SU-DHL-6 (cell line): ENCODE measurements at regions not wholly inside any gene's neighbourhood (a gene's known extent, or its start where the extent isn't known, plus 50 kb on each side); places are given as distances from the start of the nearest gene placed in this dataset.

Experiments
- H2AFZ ChIP-seq: fragments of 200-600 bp; sonication (generic); 2 replicates; pipeline ENCODE4 v1.6.1; 2014; ENCODE audit warnings: low read depth, mild to moderate bottlenecking, moderate library complexity, mixed read lengths, antibody characterized with exemption, low read length; ENCODE audit not compliant: severe bottlenecking
- H3F3A ChIP-seq: fragments of 200-600 bp; shearing (Covaris generic); 2 replicates; pipeline ENCODE4 v1.6.0; 2016; ENCODE audit warnings: antibody characterized with exemption, mild to moderate bottlenecking; ENCODE audit not compliant: insufficient read depth
- H3K27ac ChIP-seq: fragments of 200-600 bp; sonication (generic); 2 replicates; pipeline ENCODE4 v1.5.1; 2016; ENCODE audit warnings: low read depth, mild to moderate bottlenecking, low read length, moderate library complexity, mixed read lengths
- H3K27me3 ChIP-seq: fragments of 200-600 bp; sonication (generic), shearing (Covaris generic); 2 replicates; pipeline ENCODE4 v1.6.0; 2014; ENCODE audit warnings: mild to moderate bottlenecking, low read length
- H3K36me3 ChIP-seq: fragments of 200-600 bp; sonication (generic); 2 replicates; pipeline ENCODE4 v1.6.1; 2014; ENCODE audit warnings: mild to moderate bottlenecking, low read length, mixed read lengths
- H3K4me2 ChIP-seq: fragments of 300-600, 200-600 bp; shearing (Covaris generic), sonication (generic); 2 replicates; pipeline ENCODE4 v1.6.0; 2014; ENCODE audit warnings: low read length, low read depth, mild to moderate bottlenecking; ENCODE audit not compliant: poor library complexity, severe bottlenecking
- H3K4me3 ChIP-seq: fragments of 200-600 bp; sonication (generic); 2 replicates; pipeline ENCODE4 v1.5.1; 2014; ENCODE audit warnings: antibody characterized with exemption, low read length, mild to moderate bottlenecking, mixed read lengths; ENCODE audit not compliant: insufficient read depth, poor library complexity, severe bottlenecking
- H3K79me2 ChIP-seq: fragments of 200-600 bp; sonication (generic); 2 replicates; pipeline ENCODE4 v1.6.1; 2014; ENCODE audit warnings: mild to moderate bottlenecking, low read length, moderate library complexity; ENCODE audit not compliant: insufficient read depth
- H3K9ac ChIP-seq: fragments of 200-600 bp; sonication (generic); 2 replicates; pipeline ENCODE4 v1.7.0; 2014; ENCODE audit warnings: mild to moderate bottlenecking, low read length
- H3K9me2 ChIP-seq: fragments of 200-600 bp; sonication (generic); replicated peaks from 2 replicates; pipeline ENCODE4 v1.6.1; 2014; ENCODE audit warnings: low read length; ENCODE audit not compliant: insufficient read depth
- H3K9me3 ChIP-seq: fragments of 200-600 bp; sonication (generic); 2 replicates; pipeline ENCODE4 v1.6.1; 2014; ENCODE audit warnings: low read length, mixed read lengths; ENCODE audit not compliant: insufficient read depth
- H4K20me1 ChIP-seq: fragments of 200-600 bp; sonication (generic); 2 replicates; pipeline ENCODE4 v1.6.1; 2014; ENCODE audit warnings: low read depth, mild to moderate bottlenecking, antibody characterized with exemption, low read length, moderate library complexity, mixed read lengths
- EZH2phosphoT487 ChIP-seq: fragments of 200-600 bp; sonication (generic), shearing (Covaris generic); conservative IDR thresholded peaks from 2 replicates; pipeline ENCODE4 v1.6.1; 2018; ENCODE audit warnings: mild to moderate bottlenecking, antibody characterized with exemption, low read length, moderate library complexity, mixed read lengths
- TF ChIP-seq, protein P1 (sequence below): fragments of 200-600 bp; sonication (generic); IDR thresholded peaks from one replicate; pipeline ENCODE4 v1.5.1; 2017; ENCODE audit warnings: antibody characterized with exemption, mild to moderate bottlenecking, low read length, moderate library complexity; ENCODE audit not compliant: insufficient read depth, poor library complexity, severe bottlenecking

DNA sequence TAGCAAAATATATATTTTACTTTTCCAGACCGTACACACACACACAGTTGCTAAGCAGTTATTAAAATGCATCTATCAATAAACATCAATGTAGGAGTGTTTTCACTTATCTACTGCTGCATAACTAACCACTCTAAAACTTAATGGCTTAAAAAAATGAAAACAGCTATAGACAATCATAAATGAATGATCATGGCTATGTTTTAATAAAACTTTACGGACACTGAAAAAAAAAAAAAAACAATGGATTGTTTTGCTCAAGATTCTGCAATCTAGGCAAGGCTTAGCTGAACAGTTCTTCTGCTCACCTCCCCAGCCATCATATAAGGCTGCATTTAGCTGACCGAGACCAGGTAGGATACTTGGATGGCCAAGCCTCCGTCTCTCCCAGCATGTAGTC lies 125.4 kb upstream of the CCDC28A start:
- H3K9me3 ChIP-seq, result no peaks in the 10 kb centered on the region
- H3K4me3 ChIP-seq, result no peak overlapping the region
- no peak for TF ChIP-seq EZH2phosphoT487
- TF ChIP-seq, protein P1, sequence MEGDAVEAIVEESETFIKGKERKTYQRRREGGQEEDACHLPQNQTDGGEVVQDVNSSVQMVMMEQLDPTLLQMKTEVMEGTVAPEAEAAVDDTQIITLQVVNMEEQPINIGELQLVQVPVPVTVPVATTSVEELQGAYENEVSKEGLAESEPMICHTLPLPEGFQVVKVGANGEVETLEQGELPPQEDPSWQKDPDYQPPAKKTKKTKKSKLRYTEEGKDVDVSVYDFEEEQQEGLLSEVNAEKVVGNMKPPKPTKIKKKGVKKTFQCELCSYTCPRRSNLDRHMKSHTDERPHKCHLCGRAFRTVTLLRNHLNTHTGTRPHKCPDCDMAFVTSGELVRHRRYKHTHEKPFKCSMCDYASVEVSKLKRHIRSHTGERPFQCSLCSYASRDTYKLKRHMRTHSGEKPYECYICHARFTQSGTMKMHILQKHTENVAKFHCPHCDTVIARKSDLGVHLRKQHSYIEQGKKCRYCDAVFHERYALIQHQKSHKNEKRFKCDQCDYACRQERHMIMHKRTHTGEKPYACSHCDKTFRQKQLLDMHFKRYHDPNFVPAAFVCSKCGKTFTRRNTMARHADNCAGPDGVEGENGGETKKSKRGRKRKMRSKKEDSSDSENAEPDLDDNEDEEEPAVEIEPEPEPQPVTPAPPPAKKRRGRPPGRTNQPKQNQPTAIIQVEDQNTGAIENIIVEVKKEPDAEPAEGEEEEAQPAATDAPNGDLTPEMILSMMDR, result no peak
- no peaks in the 10 kb centered on the region for H3K9me2 ChIP-seq
- no peaks in the 10 kb centered on the region for H3K27me3 ChIP-seq
- H4K20me1 ChIP-seq, result no peaks in the 10 kb centered on the region
- no peak overlapping the region for H2AFZ ChIP-seq
- H3K79me2 ChIP-seq, result no peaks in the 10 kb centered on the region
- no peaks in the 10 kb centered on the region for H3K36me3 ChIP-seq
- H3K9ac ChIP-seq, result no peak overlapping the region
- H3F3A ChIP-seq, result no peaks in the 10 kb centered on the region
- H3K4me2 ChIP-seq, result no peak overlapping the region
- no peak overlapping the region for H3K27ac ChIP-seq

DNA sequence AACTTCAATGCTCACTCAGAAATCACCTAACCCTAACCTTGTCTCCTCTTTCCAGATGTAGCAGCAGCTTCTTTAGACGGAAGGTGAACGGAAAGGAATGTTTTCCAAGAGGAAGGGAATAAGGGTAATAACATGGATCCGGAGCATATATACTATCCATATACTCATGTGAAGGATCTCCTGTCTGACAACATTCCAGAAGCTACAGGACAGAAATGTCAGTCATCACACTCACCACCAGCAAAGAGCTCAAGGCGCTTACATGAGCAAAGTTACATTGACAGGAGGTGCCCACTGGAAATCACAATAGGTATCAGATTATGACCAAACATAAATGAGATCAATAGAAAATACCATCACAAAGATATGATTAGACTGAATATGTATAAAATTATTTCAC lies 122.1 kb upstream of the CCDC28A start:
- no peak for TF ChIP-seq EZH2phosphoT487
- TF ChIP-seq, protein P1, result no peak
- Histone ChIP-seq H3K9ac (no peak overlapping the region), H3K27ac (no peak overlapping the region), H3K36me3 (no peaks in the 10 kb centered on the region), H3K79me2 (no peaks in the 10 kb centered on the region), H3F3A (no peaks in the 10 kb centered on the region), H3K9me2 (no peaks in the 10 kb centered on the region), H4K20me1 (no peaks in the 10 kb centered on the region), H3K27me3 (no peaks in the 10 kb centered on the region), H3K4me3 (no peak overlapping the region), H2AFZ (no peak overlapping the region), H3K4me2 (no peak overlapping the region), H3K9me3 (no peaks in the 10 kb centered on the region)

DNA sequence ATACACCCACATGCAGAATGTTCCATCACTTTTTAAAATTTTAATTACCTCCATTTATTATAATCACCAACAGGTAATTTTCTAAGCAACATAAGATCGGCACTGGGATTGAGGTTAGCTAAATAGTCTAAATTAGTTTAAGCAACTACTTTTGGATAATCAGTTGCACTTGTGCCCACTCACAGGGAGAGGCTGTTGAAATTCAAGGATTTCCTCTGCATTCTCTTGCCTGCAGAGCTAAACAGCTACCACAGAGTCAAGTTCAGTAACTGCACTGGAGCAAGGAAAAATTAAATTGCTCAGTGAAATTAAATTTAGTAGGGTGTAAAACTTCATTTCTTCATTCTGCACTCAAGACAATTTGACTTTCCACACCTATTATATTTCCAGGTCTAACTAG lies 120.7 kb upstream of the CCDC28A start:
- no peaks in the 10 kb centered on the region for H4K20me1 ChIP-seq
- H3K4me2 ChIP-seq, result no peak overlapping the region
- no peak overlapping the region for H3K9ac ChIP-seq
- H3K9me2 ChIP-seq, result no peaks in the 10 kb centered on the region
- H2AFZ ChIP-seq, result no peak overlapping the region
- H3K4me3 ChIP-seq, result no peak overlapping the region
- TF ChIP-seq, protein P1, result no peak
- TF ChIP-seq EZH2phosphoT487, result no peak
- H3K27me3 ChIP-seq, result no peaks in the 10 kb centered on the region
- H3K79me2 ChIP-seq, result no peaks in the 10 kb centered on the region
- no peaks in the 10 kb centered on the region for H3K9me3 ChIP-seq
- no peak overlapping the region for H3K27ac ChIP-seq
- no peaks in the 10 kb centered on the region for H3F3A ChIP-seq
- H3K36me3 ChIP-seq, result no peaks in the 10 kb centered on the region
